Fibroblast of lung (primary cell): ENCODE measurements at regions not wholly inside any gene's neighbourhood (a gene's known extent, or its start where the extent isn't known, plus 50 kb on each side); places are given as distances from the start of the nearest gene placed in this dataset.

Experiments used
- DNase-seq, 2 donors: peaks; one replicate each; pipeline versions ENCODE4 v3.0.0 to v3.0.0-alpha.2; 2010; ENCODE audit warnings: low read depth in 2 of 2
- H2AFZ ChIP-seq: 2 replicates; pipeline ENCODE4 v1.5.1; 2012; ENCODE audit warnings: low read length, control low read depth, inconsistent platforms
- H3K27ac ChIP-seq: 2 replicates; pipeline ENCODE4 v1.5.1; 2011; ENCODE audit warnings: low read length, control low read depth; ENCODE audit not compliant: insufficient read depth
- H3K27me3 ChIP-seq: 2 replicates; pipeline ENCODE4 v1.5.1; 2011; ENCODE audit warnings: mild to moderate bottlenecking, low read length; ENCODE audit not compliant: control insufficient read depth, insufficient read depth
- H3K36me3 ChIP-seq: 2 replicates; pipeline ENCODE4 v1.5.1; 2011; ENCODE audit warnings: low read length; ENCODE audit not compliant: control insufficient read depth, insufficient read depth
- H3K4me1 ChIP-seq: 2 replicates; pipeline ENCODE4 v1.5.1; 2011; ENCODE audit warnings: low read length; ENCODE audit not compliant: control insufficient read depth, insufficient read depth; ENCODE audit errors: extremely low read depth
- H3K4me2 ChIP-seq: 2 replicates; pipeline ENCODE4 v1.5.1; 2011; ENCODE audit warnings: low read length, control low read depth; ENCODE audit not compliant: insufficient read depth; ENCODE audit errors: extremely low read depth
- H3K4me3 ChIP-seq, 4 experiments: fragments of 200-600 bp in 1 of 4; sonication (generic) in 1 of 4; replicated peaks in 1 of 4; 2 replicates each; pipeline ENCODE4 v1.5.1; 2011 to 2016; ENCODE audit warnings: low read length in 4 of 4, low read depth in 3 of 4, mild to moderate bottlenecking in 3 of 4, control low read depth in 2 of 4, inconsistent platforms in 1 of 4, mixed read lengths in 1 of 4; ENCODE audit not compliant: insufficient read depth in 1 of 4; ENCODE audit errors: control extremely low read depth in 1 of 4
- H3K79me2 ChIP-seq: 2 replicates; pipeline ENCODE4 v1.5.1; 2012; ENCODE audit warnings: mild to moderate bottlenecking, low read length, inconsistent platforms; ENCODE audit not compliant: control insufficient read depth, insufficient read depth
- H3K9ac ChIP-seq: 2 replicates; pipeline ENCODE4 v1.5.1; 2011; ENCODE audit warnings: mild to moderate bottlenecking, low read length, control low read depth; ENCODE audit not compliant: insufficient read depth
- H3K9me3 ChIP-seq: 2 replicates; pipeline ENCODE4 v1.5.1; 2012; ENCODE audit warnings: low read depth, low read length; ENCODE audit not compliant: control insufficient read depth, insufficient read depth
- H4K20me1 ChIP-seq: 2 replicates; pipeline ENCODE4 v1.5.1; 2011; ENCODE audit warnings: low read length; ENCODE audit not compliant: control insufficient read depth, insufficient read depth; ENCODE audit errors: extremely low read depth
- CTCF ChIP-seq, 2 donors: IDR thresholded peaks in 1 of 2; conservative IDR thresholded peaks in 1 of 2; 1 replicate in 1 of 2; 2 replicates in 1 of 2; pipeline ENCODE4 v1.5.1; 2011 to 2012; ENCODE audit warnings: low read length in 2 of 2, control low read depth in 1 of 2, inconsistent platforms in 1 of 2, low read depth in 1 of 2, mild to moderate bottlenecking in 1 of 2
- EZH2 ChIP-seq: IDR thresholded peaks from 2 replicates; pipeline ENCODE4 v1.5.1; 2012; ENCODE audit warnings: low read length, control low read depth, mild to moderate bottlenecking; ENCODE audit errors: missing control alignments

GRCh38 chr2:19490846-19491435 is 132.5 kb upstream of the OSR1 start:
- no peak overlapping the region for H3K4me3 ChIP-seq
- H3K27me3 ChIP-seq = no peaks in the 10 kb centered on the region
- TF ChIP-seq CTCF (conservative IDR thresholded peaks at IDR 0.05 in 1 of 2, IDR thresholded peaks at IDR 0.05 in 1 of 2; ENCODE audit: low read depth in 1 of 2, low read length in 2 of 2) (no peak), EZH2 (no peak)
- H2AFZ ChIP-seq = no peak overlapping the region
- H3K4me2 ChIP-seq = peak overlapping the region; percentile 30
- no peaks in the 10 kb centered on the region for H4K20me1 ChIP-seq
- H3K9ac ChIP-seq = no peak overlapping the region
- H3K27ac ChIP-seq = no peak overlapping the region
- no peaks in the 10 kb centered on the region for H3K36me3 ChIP-seq
- no peaks in the 10 kb centered on the region for H3K9me3 ChIP-seq
- H3K4me1 ChIP-seq = no peaks in the 10 kb centered on the region
- DNase-seq = no peak
- no peaks in the 10 kb centered on the region for H3K79me2 ChIP-seq

GRCh38 chr2:19488009-19488691 is 129.7 kb upstream of the OSR1 start:
- H4K20me1 ChIP-seq = no peaks in the 10 kb centered on the region
- no peaks in the 10 kb centered on the region for H3K9me3 ChIP-seq
- H3K4me3 ChIP-seq = no peak overlapping the region
- TF ChIP-seq CTCF (conservative IDR thresholded peaks at IDR 0.05 in 1 of 2, IDR thresholded peaks at IDR 0.05 in 1 of 2; ENCODE audit: low read depth in 1 of 2, low read length in 2 of 2) = no peak
- TF ChIP-seq EZH2 = no peak
- H3K36me3 ChIP-seq = no peaks in the 10 kb centered on the region
- no peaks in the 10 kb centered on the region for H3K79me2 ChIP-seq
- no peaks in the 10 kb centered on the region for H3K4me1 ChIP-seq
- no peak overlapping the region for H3K4me2 ChIP-seq
- H3K9ac ChIP-seq = no peak overlapping the region
- H3K27ac ChIP-seq = no peak overlapping the region
- no peak overlapping the region for H2AFZ ChIP-seq
- no peaks in the 10 kb centered on the region for H3K27me3 ChIP-seq
- peak; percentile 68 to 71 for DNase-seq

- Histone ChIP-seq H3K4me1 (no peaks in the 10 kb centered on the region), H3K4me2 (no peak overlapping the region), H3K9me3 (no peaks in the 10 kb centered on the region), H3K27ac (no peak overlapping the region), H2AFZ (no peak overlapping the region), H3K27me3 (no peaks in the 10 kb centered on the region), H3K4me3 (no peak overlapping the region), H3K79me2 (no peaks in the 10 kb centered on the region), H3K9ac (no peak overlapping the region), H4K20me1 (no peaks in the 10 kb centered on the region), H3K36me3 (no peaks in the 10 kb centered on the region)
- DNase-seq = no peak
- no peak for TF ChIP-seq CTCF (conservative IDR thresholded peaks at IDR 0.05 in 1 of 2, IDR thresholded peaks at IDR 0.05 in 1 of 2; ENCODE audit: low read depth in 1 of 2, low read length in 2 of 2)
- no peak for TF ChIP-seq EZH2
Observed at GRCh38 chr2:19484736-19485135, 126.3 kb upstream of the OSR1 start.
